HL-60 (cell line): ENCODE measurements at regions not wholly inside any gene's neighbourhood (a gene's known extent, or its start where the extent isn't known, plus 50 kb on each side); places are given as distances from the start of the nearest gene placed in this dataset.

Source experiments
- DNase-seq, 2 experiments: peaks; one replicate each; pipeline ENCODE4 v3.0.0-alpha.2; 2010 to 2020; ENCODE audit warnings: low read depth in 1 of 2, low spot score in 1 of 2
- H3K27ac ChIP-seq: fragments of 250-450 bp; sonication (Bioruptor Pico); replicated peaks from 2 replicates; pipeline ENCODE4 v1.5.1; 2020; ENCODE audit warnings: mild to moderate bottlenecking, moderate library complexity
- H3K27me3 ChIP-seq: fragments of 250-450 bp; sonication (Bioruptor Pico); 2 replicates; pipeline ENCODE4 v1.5.1; 2021; ENCODE audit warnings: mild to moderate bottlenecking, moderate library complexity; ENCODE audit not compliant: insufficient read depth, poor library complexity, severe bottlenecking
- H3K4me3 ChIP-seq: replicated peaks from 2 replicates; pipeline ENCODE4 v1.5.1; 2011; ENCODE audit warnings: mild to moderate bottlenecking, control low read depth, low read length; ENCODE audit not compliant: insufficient read depth
- CTCF ChIP-seq: IDR thresholded peaks from one replicate; pipeline ENCODE4 v1.5.1; 2011; ENCODE audit warnings: low read length, control low read depth, inconsistent platforms; ENCODE audit not compliant: insufficient read depth
- GABPA ChIP-seq: IDR thresholded peaks from 2 replicates; pipeline ENCODE4 v1.6.1; 2012; ENCODE audit warnings: low read depth
- POLR2AphosphoS5 ChIP-seq: IDR thresholded peaks from 2 replicates; pipeline ENCODE4 v1.6.1; 2012; ENCODE audit warnings: low read depth
- REST ChIP-seq: IDR thresholded peaks from 2 replicates; pipeline ENCODE4 v1.6.1; 2012; ENCODE audit warnings: low read depth; ENCODE audit not compliant: insufficient replicate concordance
- SPI1 ChIP-seq: IDR thresholded peaks from 2 replicates; pipeline ENCODE4 v1.6.1; 2012; ENCODE audit warnings: low read depth, mild to moderate bottlenecking, borderline replicate concordance

- H3K27ac ChIP-seq: no peak overlapping the region
- no peak for TF ChIP-seq GABPA
- TF ChIP-seq SPI1: no peak
- no peak for TF ChIP-seq REST
- no peak for TF ChIP-seq POLR2AphosphoS5
- no peak for TF ChIP-seq CTCF
Observed at GRCh38 chr15:91611561-91612323, 241.8 kb upstream of the SLCO3A1 start.

GRCh38 chr15:91620229-91620628 is 233.3 kb upstream of the SLCO3A1 start:
- Histone ChIP-seq H3K4me3 (no peak overlapping the region), H3K27ac (no peak overlapping the region), H3K27me3 (no peaks in the 10 kb centered on the region)
- no peak for DNase-seq
- no peak for TF ChIP-seq SPI1
- TF ChIP-seq CTCF: no peak
- no peak for TF ChIP-seq GABPA
- TF ChIP-seq REST: no peak
- no peak for TF ChIP-seq POLR2AphosphoS5

More at GRCh38 chr15:91611561-91612323, 241.8 kb upstream of the SLCO3A1 start:
- no peak for DNase-seq
- no peak overlapping the region for H3K4me3 ChIP-seq
- peaks cover 2% of the 10 kb centered on the region for H3K27me3 ChIP-seq

GRCh38 chr15:91622235-91622634 is 231.3 kb upstream of the SLCO3A1 start:
- Histone ChIP-seq H3K4me3 (no peak overlapping the region), H3K27ac (no peak overlapping the region), H3K27me3 (no peaks in the 10 kb centered on the region)
- DNase-seq: no peak
- TF ChIP-seq GABPA: no peak
- TF ChIP-seq CTCF: no peak
- no peak for TF ChIP-seq SPI1
- TF ChIP-seq REST: no peak
- no peak for TF ChIP-seq POLR2AphosphoS5
